HepG2 (cell line): ENCODE measurements at regions not wholly inside any gene's neighbourhood (a gene's known extent, or its start where the extent isn't known, plus 50 kb on each side); places are given as distances from the start of the nearest gene placed in this dataset.

Experiments used
- ARNT ChIP-seq: fragments of 450-650 bp; IDR thresholded peaks from 2 replicates; pipeline ENCODE4 v1.6.1; 2017
- ATF1 ChIP-seq: IDR thresholded peaks from 2 replicates; pipeline ENCODE4 v1.6.1; 2016; ENCODE audit warnings: mild to moderate bottlenecking, control low read depth
- CHCHD3 ChIP-seq: sonication (generic); formaldehyde crosslinking; IDR thresholded peaks from 2 replicates; pipeline ENCODE4 v1.8.0; 2022; ENCODE audit warnings: mild to moderate bottlenecking, missing genetic modification reagents, moderate library complexity
- JUND ChIP-seq: sonication (generic); formaldehyde crosslinking; IDR thresholded peaks from 2 replicates; pipeline ENCODE4 v1.8.0; 2022; ENCODE audit warnings: mild to moderate bottlenecking, missing genetic modification reagents
- MTA1 ChIP-seq: sonication (generic); formaldehyde crosslinking; IDR thresholded peaks from 2 replicates; pipeline ENCODE4 v1.4.0; 2020; ENCODE audit warnings: missing genetic modification reagents, mild to moderate bottlenecking, borderline replicate concordance
- MXI1 ChIP-seq: IDR thresholded peaks from 3 replicates; pipeline ENCODE4 v1.6.1; 2012; ENCODE audit warnings: low read depth, low read length, inconsistent platforms, borderline replicate concordance
- NFKB2 ChIP-seq: sonication (generic); formaldehyde crosslinking; IDR thresholded peaks from 2 replicates; pipeline ENCODE4 v1.4.0; 2020; ENCODE audit warnings: missing genetic modification reagents, borderline replicate concordance
- PCBP2 ChIP-seq: fragments of 200-400 bp; formaldehyde crosslinking; optimal IDR thresholded peaks from 2 replicates; pipeline ENCODE3; 2018; ENCODE audit warnings: low read length, low read depth; ENCODE audit not compliant: poor library complexity, severe bottlenecking
- PTBP1 ChIP-seq: fragments of 200-400 bp; formaldehyde crosslinking; IDR thresholded peaks from 2 replicates; pipeline ENCODE4 v1.6.1; 2018; ENCODE audit warnings: low read length, low read depth; ENCODE audit not compliant: poor library complexity, severe bottlenecking
- RCOR2 ChIP-seq: IDR thresholded peaks from 2 replicates; pipeline ENCODE4 v1.6.1; 2016; ENCODE audit warnings: missing biosample characterization, missing genetic modification reagents
- ZBTB42 ChIP-seq: sonication (generic); formaldehyde crosslinking; IDR thresholded peaks from 2 replicates; pipeline ENCODE4 v1.5.0; 2020; ENCODE audit warnings: mild to moderate bottlenecking, missing genetic modification reagents
- ZNF557 ChIP-seq: sonication (generic); formaldehyde crosslinking; IDR thresholded peaks from 2 replicates; pipeline ENCODE4 v1.4.0; 2020; ENCODE audit warnings: missing genetic modification reagents
- ZNF563 ChIP-seq: sonication (generic); formaldehyde crosslinking; IDR thresholded peaks from 2 replicates; pipeline ENCODE4 v1.8.0; 2022; ENCODE audit warnings: mild to moderate bottlenecking, moderate library complexity, missing genetic modification reagents
- ZNF768 ChIP-seq: sonication (generic); formaldehyde crosslinking; IDR thresholded peaks from 2 replicates; pipeline ENCODE4 v1.4.0; 2020; ENCODE audit warnings: missing genetic modification reagents
- ZNF781 ChIP-seq: sonication (generic); formaldehyde crosslinking; IDR thresholded peaks from 2 replicates; pipeline ENCODE4 v1.5.1; 2020; ENCODE audit warnings: borderline replicate concordance, mild to moderate bottlenecking, missing genetic modification reagents; ENCODE audit errors: not compliant biosample characterization
- ZNF850 ChIP-seq: sonication (generic); formaldehyde crosslinking; conservative IDR thresholded peaks from 2 replicates; pipeline ENCODE4 v1.9.0; 2021; ENCODE audit warnings: mild to moderate bottlenecking, missing genetic modification reagents
- TF ChIP-seq, protein P1 (sequence below): sonication (generic); formaldehyde crosslinking; conservative IDR thresholded peaks from 2 replicates; pipeline ENCODE4 v1.4.0; 2020; ENCODE audit warnings: missing genetic modification reagents
- TF ChIP-seq, protein P2 (sequence below): sonication (generic); formaldehyde crosslinking; IDR thresholded peaks from 2 replicates; pipeline ENCODE4 v1.4.0; 2020; ENCODE audit warnings: mild to moderate bottlenecking, missing genetic modification reagents
- TF ChIP-seq, protein P3 (sequence below): sonication (generic); formaldehyde crosslinking; IDR thresholded peaks from 2 replicates; pipeline ENCODE4 v1.4.0; 2020; ENCODE audit warnings: missing genetic modification reagents
- TF ChIP-seq, protein P4 (sequence below): sonication (generic); formaldehyde crosslinking; IDR thresholded peaks from 2 replicates; pipeline ENCODE4 v1.4.0; 2020; ENCODE audit warnings: mild to moderate bottlenecking, missing genetic modification reagents

DNA sequence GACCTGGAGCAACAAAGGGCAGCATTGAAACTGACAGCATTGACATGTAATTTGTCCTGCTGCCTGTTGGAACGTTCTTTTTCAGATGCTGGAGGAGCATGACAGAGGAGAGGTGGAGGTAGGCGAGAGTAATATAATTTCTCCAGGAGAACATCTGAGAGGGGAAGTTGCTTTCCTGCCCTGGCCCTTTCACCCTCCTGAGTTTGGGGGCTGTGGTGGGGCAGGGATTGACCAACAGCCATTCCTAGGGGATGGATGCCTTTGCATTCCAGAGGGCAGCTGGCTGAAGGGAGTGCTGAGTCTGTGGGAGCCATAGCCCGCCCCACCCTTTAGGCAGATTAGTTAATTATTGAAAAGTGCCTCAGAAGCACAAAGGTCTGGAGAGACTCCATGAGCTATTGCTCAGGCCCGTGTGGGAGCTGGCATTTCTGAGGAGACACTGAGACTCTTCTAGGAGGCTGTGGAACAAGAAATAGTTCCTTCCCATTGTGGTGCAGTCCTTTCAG lies 73.5 kb downstream of the ARF6 start (continued):
- TF ChIP-seq, protein P1, sequence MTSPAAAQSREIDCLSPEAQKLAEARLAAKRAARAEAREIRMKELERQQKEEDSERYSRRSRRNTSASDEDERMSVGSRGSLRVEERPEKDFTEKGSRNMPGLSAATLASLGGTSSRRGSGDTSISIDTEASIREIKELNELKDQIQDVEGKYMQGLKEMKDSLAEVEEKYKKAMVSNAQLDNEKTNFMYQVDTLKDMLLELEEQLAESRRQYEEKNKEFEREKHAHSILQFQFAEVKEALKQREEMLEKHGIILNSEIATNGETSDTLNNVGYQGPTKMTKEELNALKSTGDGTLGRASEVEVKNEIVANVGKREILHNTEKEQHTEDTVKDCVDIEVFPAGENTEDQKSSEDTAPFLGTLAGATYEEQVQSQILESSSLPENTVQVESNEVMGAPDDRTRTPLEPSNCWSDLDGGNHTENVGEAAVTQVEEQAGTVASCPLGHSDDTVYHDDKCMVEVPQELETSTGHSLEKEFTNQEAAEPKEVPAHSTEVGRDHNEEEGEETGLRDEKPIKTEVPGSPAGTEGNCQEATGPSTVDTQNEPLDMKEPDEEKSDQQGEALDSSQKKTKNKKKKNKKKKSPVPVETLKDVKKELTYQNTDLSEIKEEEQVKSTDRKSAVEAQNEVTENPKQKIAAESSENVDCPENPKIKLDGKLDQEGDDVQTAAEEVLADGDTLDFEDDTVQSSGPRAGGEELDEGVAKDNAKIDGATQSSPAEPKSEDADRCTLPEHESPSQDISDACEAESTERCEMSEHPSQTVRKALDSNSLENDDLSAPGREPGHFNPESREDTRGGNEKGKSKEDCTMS (CRISPR knock-in tag), result no peak
- TF ChIP-seq ZNF768 (CRISPR knock-in tag), result no peak
- no peak for TF ChIP-seq ZNF850
- no peak for TF ChIP-seq PCBP2
- no peak for TF ChIP-seq NFKB2
- no peak for TF ChIP-seq CHCHD3 (CRISPR knock-in tag)
- no peak for TF ChIP-seq ZBTB42 (CRISPR knock-in tag)
- peak; percentile 39; the same call in 1 of the 2 replicates for TF ChIP-seq RCOR2
- no peak for TF ChIP-seq ZNF781 (CRISPR knock-in tag)
- TF ChIP-seq, protein P2, sequence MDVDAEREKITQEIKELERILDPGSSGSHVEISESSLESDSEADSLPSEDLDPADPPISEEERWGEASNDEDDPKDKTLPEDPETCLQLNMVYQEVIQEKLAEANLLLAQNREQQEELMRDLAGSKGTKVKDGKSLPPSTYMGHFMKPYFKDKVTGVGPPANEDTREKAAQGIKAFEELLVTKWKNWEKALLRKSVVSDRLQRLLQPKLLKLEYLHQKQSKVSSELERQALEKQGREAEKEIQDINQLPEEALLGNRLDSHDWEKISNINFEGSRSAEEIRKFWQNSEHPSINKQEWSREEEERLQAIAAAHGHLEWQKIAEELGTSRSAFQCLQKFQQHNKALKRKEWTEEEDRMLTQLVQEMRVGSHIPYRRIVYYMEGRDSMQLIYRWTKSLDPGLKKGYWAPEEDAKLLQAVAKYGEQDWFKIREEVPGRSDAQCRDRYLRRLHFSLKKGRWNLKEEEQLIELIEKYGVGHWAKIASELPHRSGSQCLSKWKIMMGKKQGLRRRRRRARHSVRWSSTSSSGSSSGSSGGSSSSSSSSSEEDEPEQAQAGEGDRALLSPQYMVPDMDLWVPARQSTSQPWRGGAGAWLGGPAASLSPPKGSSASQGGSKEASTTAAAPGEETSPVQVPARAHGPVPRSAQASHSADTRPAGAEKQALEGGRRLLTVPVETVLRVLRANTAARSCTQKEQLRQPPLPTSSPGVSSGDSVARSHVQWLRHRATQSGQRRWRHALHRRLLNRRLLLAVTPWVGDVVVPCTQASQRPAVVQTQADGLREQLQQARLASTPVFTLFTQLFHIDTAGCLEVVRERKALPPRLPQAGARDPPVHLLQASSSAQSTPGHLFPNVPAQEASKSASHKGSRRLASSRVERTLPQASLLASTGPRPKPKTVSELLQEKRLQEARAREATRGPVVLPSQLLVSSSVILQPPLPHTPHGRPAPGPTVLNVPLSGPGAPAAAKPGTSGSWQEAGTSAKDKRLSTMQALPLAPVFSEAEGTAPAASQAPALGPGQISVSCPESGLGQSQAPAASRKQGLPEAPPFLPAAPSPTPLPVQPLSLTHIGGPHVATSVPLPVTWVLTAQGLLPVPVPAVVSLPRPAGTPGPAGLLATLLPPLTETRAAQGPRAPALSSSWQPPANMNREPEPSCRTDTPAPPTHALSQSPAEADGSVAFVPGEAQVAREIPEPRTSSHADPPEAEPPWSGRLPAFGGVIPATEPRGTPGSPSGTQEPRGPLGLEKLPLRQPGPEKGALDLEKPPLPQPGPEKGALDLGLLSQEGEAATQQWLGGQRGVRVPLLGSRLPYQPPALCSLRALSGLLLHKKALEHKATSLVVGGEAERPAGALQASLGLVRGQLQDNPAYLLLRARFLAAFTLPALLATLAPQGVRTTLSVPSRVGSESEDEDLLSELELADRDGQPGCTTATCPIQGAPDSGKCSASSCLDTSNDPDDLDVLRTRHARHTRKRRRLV (CRISPR knock-in tag), result no peak
- no peak for TF ChIP-seq ARNT
- TF ChIP-seq ZNF557, result no peak
- no peak for TF ChIP-seq ZNF563 (CRISPR knock-in tag)
- TF ChIP-seq, protein P3, sequence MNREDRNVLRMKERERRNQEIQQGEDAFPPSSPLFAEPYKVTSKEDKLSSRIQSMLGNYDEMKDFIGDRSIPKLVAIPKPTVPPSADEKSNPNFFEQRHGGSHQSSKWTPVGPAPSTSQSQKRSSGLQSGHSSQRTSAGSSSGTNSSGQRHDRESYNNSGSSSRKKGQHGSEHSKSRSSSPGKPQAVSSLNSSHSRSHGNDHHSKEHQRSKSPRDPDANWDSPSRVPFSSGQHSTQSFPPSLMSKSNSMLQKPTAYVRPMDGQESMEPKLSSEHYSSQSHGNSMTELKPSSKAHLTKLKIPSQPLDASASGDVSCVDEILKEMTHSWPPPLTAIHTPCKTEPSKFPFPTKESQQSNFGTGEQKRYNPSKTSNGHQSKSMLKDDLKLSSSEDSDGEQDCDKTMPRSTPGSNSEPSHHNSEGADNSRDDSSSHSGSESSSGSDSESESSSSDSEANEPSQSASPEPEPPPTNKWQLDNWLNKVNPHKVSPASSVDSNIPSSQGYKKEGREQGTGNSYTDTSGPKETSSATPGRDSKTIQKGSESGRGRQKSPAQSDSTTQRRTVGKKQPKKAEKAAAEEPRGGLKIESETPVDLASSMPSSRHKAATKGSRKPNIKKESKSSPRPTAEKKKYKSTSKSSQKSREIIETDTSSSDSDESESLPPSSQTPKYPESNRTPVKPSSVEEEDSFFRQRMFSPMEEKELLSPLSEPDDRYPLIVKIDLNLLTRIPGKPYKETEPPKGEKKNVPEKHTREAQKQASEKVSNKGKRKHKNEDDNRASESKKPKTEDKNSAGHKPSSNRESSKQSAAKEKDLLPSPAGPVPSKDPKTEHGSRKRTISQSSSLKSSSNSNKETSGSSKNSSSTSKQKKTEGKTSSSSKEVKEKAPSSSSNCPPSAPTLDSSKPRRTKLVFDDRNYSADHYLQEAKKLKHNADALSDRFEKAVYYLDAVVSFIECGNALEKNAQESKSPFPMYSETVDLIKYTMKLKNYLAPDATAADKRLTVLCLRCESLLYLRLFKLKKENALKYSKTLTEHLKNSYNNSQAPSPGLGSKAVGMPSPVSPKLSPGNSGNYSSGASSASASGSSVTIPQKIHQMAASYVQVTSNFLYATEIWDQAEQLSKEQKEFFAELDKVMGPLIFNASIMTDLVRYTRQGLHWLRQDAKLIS (CRISPR knock-in tag), result no peak
- peak; percentile 10; the same call in 1 of the 3 replicates for TF ChIP-seq MXI1
- TF ChIP-seq MTA1 (CRISPR knock-in tag), result 0 out of 2 replicates have a peak, but pooled peaks have one; percentile 58
- TF ChIP-seq, protein P4, sequence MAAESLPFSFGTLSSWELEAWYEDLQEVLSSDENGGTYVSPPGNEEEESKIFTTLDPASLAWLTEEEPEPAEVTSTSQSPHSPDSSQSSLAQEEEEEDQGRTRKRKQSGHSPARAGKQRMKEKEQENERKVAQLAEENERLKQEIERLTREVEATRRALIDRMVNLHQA (CRISPR knock-in tag), result no peak
- TF ChIP-seq ATF1 (CRISPR knock-in tag), result no peak
- no peak for TF ChIP-seq JUND (CRISPR knock-in tag)
- no peak for TF ChIP-seq PTBP1
